ENCODE measurements at regions not wholly inside any gene's neighbourhood (a gene's known extent, or its start where the extent isn't known, plus 50 kb on each side); places are given as distances from the start of the nearest gene placed in this dataset.

- DNase-seq (ENCODE audit: low read depth), result no peak
Measured at GRCh38 chr14:78074561-78074960, 95.6 kb upstream of the NRXN3 start.

GRCh38 chr14:78075033-78075432 is 95.1 kb upstream of the NRXN3 start:
- DNase-seq (ENCODE audit: low read depth), result no peak

GRCh38 chr14:78075555-78076277 is 94.5 kb upstream of the NRXN3 start:
- no peak for DNase-seq (ENCODE audit: low read depth)

DNA sequence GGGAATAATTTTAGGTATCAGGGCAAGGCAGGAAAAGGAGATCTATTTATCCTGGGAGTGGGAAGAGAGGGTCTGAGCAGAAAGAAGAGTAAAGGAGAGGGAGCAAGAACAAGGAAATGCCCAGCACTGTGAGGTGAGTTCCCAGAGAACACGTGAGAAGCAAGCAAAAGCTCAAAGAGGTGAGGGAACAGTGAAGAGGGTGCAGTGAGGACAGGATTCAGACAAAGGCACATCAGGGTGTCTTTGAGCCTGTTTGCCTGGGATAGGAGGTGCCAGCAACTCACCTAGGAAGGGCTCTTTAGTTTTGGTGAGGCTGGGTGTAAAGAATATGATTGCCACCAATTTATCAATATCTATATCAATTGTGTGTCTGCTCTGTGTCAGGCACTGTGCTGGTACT is 88.9 kb upstream of the NRXN3 start:
- no peak for DNase-seq (ENCODE audit: low read depth)

DNA sequence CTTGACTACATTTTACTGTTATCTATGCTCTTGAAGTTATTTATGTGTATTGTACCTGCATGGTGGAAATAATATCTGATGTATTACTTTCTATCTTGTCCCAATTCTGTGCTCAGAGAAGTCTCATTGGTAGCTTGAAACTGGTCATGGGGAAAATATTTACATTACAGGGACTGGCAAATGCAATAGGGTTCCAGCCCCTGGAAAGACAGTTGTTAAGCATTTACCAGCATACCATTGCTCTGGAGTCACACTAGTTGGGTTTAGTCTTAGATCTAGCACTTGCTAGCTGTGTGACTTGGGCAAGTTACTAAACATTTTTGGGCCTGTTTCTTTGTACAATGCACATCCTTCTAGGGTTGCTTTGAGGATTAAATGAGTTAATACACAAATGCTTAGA is 86.3 kb upstream of the NRXN3 start:
- DNase-seq (ENCODE audit: low read depth), result no peak

- DNase-seq (ENCODE audit: low read depth), result no peak
Measured at GRCh38 chr14:78086342-78086741, 83.8 kb upstream of the NRXN3 start.

- no peak for DNase-seq (ENCODE audit: low read depth)
Measured at GRCh38 chr14:78088916-78089315, 81.3 kb upstream of the NRXN3 start.

DNA sequence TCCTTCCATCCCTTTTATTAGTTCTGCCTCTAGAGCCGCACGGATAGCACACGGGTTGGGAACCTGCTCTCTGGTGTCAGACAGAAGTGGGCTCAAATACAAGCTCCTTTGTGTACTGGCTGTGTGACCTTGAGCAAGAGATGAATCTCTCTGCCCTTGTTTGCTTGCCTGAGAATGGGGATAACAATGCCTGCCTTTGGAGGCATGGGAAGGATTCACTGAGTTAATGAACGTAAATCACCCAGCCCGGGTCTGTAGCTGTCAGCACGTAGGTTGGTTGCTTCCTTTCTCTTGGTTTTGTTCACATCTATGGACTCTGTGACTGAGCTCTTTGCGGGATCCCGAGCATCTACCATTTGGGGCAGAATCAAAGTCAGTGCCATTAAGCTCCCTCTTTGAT is 79.3 kb upstream of the NRXN3 start:
- DNase-seq (ENCODE audit: low read depth), result no peak

- no peak for DNase-seq (ENCODE audit: low read depth)
Measured at GRCh38 chr14:78091361-78091760, 78.8 kb upstream of the NRXN3 start.

DNA sequence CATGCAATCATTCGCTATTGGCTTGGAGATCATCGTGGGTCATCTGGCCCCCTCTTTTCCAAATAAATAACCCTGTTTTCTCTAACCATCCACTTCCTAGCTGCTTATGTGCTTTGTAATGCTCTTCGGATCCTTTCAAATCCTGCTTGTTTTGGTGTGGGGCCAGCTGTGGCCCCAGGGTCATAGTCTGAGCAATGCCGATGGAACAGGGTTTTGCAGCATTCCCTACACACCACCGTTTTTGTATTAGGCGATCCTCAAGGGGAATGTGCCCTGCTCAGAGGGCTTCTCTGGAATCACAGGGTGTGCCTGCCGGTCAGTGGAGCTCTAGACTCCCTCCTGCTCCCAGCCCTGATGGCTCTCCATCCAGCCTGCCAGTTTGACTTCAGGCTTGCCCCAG is 78.1 kb upstream of the NRXN3 start:
- DNase-seq (ENCODE audit: low read depth), result no peak

GRCh38 chr14:78103271-78103670 is 66.9 kb upstream of the NRXN3 start:
- DNase-seq (ENCODE audit: low read depth), result no peak

DNA sequence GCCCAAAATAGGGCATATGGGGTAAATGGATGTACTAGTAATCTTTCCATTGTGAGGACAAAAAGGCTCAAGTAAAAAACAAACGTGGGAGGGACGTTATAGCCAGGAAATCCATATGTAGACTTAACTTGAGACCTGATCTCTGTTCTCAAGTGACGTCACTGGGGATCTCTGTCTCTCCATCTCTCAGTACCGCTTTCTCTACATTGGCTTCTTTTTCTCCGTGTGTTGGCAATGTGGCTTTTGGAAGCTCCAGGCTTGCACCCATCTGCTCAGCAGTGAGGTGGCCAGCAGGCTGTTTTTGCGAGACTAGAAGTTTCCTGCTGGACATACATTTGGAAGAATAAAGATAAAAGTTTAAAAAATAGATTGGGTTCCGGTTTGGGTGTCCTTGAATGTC is 66.0 kb upstream of the NRXN3 start:
- no peak for DNase-seq (ENCODE audit: low read depth)

DNA sequence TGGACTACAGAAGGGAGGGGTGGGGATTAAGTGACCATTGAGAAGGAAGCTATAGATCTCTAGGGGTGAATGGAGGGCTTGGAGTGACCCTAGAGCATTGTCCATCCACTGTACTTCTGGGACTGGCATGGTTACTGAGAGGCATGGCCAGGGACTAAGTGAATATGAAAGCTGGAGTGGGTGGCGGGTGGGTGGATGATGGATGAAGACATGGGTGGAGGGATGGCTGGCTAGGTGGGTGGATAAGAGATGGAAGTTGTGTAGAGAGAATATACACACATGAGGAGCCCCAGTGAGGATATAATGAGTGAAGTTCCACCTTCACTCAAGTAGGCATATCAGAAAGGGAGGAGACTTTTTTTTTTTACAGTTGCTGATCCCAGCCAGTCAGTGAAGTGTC is 65.5 kb upstream of the NRXN3 start:
- no peak for DNase-seq (ENCODE audit: low read depth)

- DNase-seq (ENCODE audit: low read depth), result no peak
Measured at GRCh38 chr14:78106381-78106780, 63.8 kb upstream of the NRXN3 start.

GRCh38 chr14:78107166-78107565 is 63.0 kb upstream of the NRXN3 start:
- no peak for DNase-seq (ENCODE audit: low read depth)

DNA sequence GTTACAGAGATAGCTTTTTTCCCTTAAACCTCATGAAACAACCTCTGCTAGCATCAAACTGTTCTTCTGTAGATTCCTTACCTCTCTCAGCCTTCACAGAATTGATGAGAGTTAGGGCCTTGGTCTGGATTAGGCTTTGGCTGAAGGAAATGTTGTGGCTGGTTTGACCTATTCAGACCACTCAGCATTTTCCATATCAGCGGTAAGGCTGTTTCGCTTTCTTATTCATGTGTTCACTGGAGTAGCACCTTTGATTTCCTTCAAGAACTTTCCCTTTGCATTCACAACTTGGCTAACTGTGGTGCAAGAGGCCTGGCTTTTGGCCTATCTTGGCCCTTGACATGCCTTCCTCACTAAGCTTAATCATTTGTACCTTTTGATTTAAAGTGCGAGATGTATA is 50.7 kb upstream of the NRXN3 start:
- no peak for DNase-seq (ENCODE audit: low read depth)
